ENCODE measurements at regions not wholly inside any gene's neighbourhood (a gene's known extent, or its start where the extent isn't known, plus 50 kb on each side); places are given as distances from the start of the nearest gene placed in this dataset.

- DNase-seq, result no peak
- ATAC-seq, result no peak
- intact Hi-C loops (cut with DNase I, micrococcal nuclease), result no loop called here
These were observed 179.4 kb downstream of the PHLDA1 start for GRCh38 chr12:75852143-75852542.

GRCh38 chr12:75850721-75851462 is 180.7 kb downstream of the PHLDA1 start:
- peak; percentile 56 for ATAC-seq

GRCh38 chr12:75848961-75849360 is 182.6 kb downstream of the PHLDA1 start:
- intact Hi-C loops (cut with DNase I, micrococcal nuclease), result no loop called here
- ATAC-seq (no peak), DNase-seq (no peak)

More at GRCh38 chr12:75850721-75851462, 180.7 kb downstream of the PHLDA1 start:
- peak in 1 of 2 donors; percentile 30 for DNase-seq
- intact Hi-C loops (cut with DNase I, micrococcal nuclease), result no loop called here

GRCh38 chr12:75848431-75848925 is 183.1 kb downstream of the PHLDA1 start:
- DNase-seq (no peak), ATAC-seq (no peak)
- intact Hi-C loops (cut with DNase I, micrococcal nuclease), result no loop called here

DNA sequence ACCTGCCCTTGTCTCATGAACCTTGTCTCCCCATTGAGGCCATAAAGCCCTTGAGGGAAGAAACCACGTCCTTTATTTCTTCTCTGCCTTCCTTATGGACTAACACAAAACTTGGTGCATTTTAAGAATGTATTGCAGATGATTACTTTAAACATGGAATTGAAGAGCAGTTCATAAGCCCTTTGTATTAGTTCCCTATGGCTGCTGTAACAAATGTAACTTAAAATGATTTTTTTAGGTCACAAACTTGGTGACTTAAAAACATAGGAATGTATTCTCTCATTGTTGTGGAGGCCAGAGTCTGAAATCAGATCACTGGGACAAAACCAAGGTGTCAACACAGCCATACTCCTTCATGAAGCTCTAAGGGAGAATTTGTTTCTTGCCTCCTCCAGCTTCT is 185.5 kb downstream of the PHLDA1 start:
- intact Hi-C loops (cut with DNase I, micrococcal nuclease), result no loop called here
- DNase-seq (no peak), ATAC-seq (peak; percentile 89)

DNA sequence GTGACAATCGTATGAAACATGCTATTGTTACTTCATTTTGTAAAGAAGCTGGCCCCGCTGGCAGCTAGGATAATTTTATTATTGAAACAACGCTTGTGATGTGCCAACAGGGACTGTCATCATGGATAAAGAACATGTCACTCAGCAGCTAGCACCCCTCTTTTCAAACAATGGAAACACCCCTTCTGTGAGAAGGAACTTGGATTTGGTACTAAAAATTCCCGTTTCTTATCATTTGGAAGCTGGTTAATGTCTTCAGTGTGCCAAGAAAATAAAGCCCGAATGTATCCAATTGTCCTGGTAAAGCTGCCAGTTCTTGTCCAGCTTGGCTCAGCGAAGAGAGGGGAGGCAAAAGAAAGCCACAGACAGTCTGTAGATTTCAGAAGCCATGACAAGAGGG is 186.6 kb downstream of the PHLDA1 start:
- ATAC-seq (no peak), DNase-seq (no peak)
- intact Hi-C loops (cut with DNase I, micrococcal nuclease), result no loop called here

DNA sequence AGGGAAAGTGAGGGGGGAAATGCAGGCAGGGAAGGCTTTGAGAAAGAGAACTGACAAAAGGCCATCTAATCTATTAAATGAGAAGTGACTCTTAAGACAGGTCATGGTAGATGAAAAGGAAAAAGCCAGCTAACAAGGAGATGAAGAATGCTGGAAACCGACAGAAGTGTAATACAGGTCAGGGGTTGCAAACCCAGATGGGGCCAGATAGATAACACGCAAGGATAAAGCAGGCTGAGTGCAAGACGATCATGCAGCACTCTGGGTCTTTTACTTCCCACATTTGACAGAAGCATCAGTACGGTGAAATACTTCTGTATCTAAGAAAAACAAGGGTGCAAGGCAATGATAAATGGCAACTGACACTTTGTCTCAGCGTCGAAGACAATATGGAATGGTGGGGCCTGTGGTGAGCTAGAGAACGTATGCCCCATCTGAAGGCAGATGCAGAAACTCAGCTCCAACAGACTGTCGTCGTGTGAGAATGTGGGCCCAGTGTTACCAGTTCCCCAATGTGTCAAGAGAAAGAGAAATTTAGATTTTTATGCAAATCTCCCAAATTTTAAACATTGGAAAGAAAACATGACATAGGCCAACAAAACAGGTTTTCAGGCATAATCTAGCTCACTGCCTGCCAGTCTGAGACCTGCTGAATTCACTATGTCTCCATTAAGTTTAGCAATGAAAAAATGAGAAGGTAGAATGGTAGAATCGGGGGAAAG is 187.4 kb downstream of the PHLDA1 start:
- intact Hi-C loops (cut with DNase I, micrococcal nuclease), result no loop called here
- no peak for DNase-seq
- no peak for ATAC-seq

GRCh38 chr12:75842090-75842489 is 189.5 kb downstream of the PHLDA1 start:
- DNase-seq (no peak), ATAC-seq (no peak)
- intact Hi-C loops (cut with DNase I, micrococcal nuclease), result no loop called here

DNA sequence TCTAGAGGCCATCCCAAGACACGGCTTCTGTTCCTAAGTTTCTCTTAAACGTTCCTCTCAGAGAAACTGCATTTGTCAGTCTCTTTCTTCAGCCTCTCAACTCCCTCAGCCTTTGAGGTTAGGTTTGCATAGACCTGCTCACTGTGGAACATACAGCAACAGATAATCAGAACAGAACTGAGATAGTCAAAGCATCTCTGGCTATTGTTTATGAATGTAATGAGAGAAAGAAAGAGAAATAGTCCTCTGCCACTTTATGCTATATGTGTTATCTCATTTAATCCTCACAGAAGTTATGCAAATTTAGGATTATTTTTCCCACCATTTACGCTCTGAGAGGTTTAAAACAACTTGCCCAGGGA is 190.6 kb downstream of the PHLDA1 start:
- DNase-seq (no peak), ATAC-seq (no peak)
- intact Hi-C loops (cut with DNase I, micrococcal nuclease), result no loop called here

GRCh38 chr12:75838309-75838708 is 193.3 kb downstream of the PHLDA1 start:
- DNase-seq, result no peak
- intact Hi-C loops (cut with DNase I, micrococcal nuclease), result no loop called here
- no peak for ATAC-seq

- intact Hi-C loops (cut with DNase I, micrococcal nuclease), result no loop called here
- DNase-seq (no peak), ATAC-seq (no peak)
These were observed 193.9 kb downstream of the PHLDA1 start for GRCh38 chr12:75837700-75838099.

- intact Hi-C loops (cut with DNase I, micrococcal nuclease), result no loop called here
These were observed 195.0 kb downstream of the PHLDA1 start for GRCh38 chr12:75836533-75836932.

GRCh38 chr12:75834591-75834990 is 197.0 kb downstream of the PHLDA1 start:
- ATAC-seq (no peak), DNase-seq (no peak)
- intact Hi-C loops (cut with DNase I, micrococcal nuclease), result no loop called here

More at GRCh38 chr12:75836533-75836932, 195.0 kb downstream of the PHLDA1 start:
- ATAC-seq (no peak), DNase-seq (no peak)

DNA sequence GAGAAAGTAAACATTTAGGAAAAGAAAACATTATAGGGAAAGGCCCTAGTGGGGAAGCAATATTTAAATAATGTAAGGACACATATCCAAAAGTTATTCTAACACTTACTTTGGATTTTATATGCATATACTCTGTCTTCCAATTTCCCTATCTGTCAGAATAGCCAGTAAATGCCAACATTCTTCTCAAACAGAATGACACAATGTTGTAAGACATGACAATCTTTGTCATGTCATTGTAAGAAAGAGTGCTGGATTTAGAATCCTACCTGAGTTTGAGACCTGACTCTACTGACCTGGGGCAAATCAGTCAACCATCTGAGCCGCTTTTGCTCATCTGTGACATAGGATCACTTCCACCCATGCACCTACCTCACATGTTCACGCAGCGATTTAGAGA is 198.3 kb downstream of the PHLDA1 start:
- DNase-seq, result no peak
- intact Hi-C loops (cut with DNase I, micrococcal nuclease), result no loop called here
- no peak for ATAC-seq

- intact Hi-C loops (cut with DNase I, micrococcal nuclease), result no loop called here
- DNase-seq (no peak), ATAC-seq (no peak)
These were observed 200.2 kb downstream of the PHLDA1 start for GRCh38 chr12:75831402-75831801.

DNA sequence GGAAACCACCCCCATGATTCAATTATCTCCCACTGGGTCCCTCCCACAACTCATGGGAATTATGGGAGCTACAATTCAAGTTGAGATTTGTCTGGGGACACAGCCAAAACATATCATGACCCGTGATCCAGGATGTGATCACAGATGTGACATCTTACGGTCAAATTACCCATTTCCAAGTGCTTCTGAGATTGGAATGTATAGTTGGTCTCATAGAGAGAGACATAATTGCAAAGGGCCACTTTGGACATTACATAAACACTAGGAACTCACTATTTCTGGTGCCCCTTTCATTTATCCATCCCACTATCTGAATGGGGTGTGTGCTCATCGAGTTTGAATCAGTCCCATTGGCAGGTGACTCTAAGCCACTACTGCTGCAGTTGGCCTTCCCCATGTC is 204.5 kb downstream of the PHLDA1 start:
- DNase-seq, result no peak
- ATAC-seq, result no peak
- intact Hi-C loops (cut with DNase I, micrococcal nuclease), result no loop called here

- peak; percentile 20 for ATAC-seq
- no peak for DNase-seq
- intact Hi-C loops (cut with DNase I, micrococcal nuclease), result no loop called here
These were observed 205.9 kb downstream of the PHLDA1 start for GRCh38 chr12:75825686-75826085.

GRCh38 chr12:75823475-75823874 is 208.1 kb downstream of the PHLDA1 start:
- no peak for DNase-seq
- intact Hi-C loops (cut with DNase I, micrococcal nuclease), result no loop called here
- ATAC-seq, result no peak

DNA sequence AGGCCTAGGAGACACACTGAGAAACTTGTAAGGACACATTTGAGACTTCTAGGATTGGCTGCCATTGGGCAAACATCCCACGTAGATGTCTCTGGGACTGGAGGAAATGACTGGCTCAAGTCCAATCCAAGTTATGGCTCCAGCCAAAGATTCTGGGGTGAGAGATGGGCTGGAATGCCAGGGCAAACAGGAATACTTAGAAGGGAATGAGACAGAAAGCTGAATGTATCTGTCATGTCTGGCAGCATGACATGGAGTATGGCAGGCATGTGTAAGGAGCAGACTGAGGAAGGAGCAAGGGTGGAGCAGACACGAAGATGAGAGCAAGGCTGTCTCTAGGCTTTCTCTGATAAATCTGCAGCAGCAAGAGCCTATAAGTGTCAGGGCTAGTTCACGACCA is 209.2 kb downstream of the PHLDA1 start:
- ATAC-seq, result no peak
- no peak for DNase-seq
- intact Hi-C loops (cut with DNase I, micrococcal nuclease), result no loop called here

- ATAC-seq (no peak), DNase-seq (peak; percentile 20 to 31)
- intact Hi-C loops (cut with DNase I, micrococcal nuclease), result no loop called here
These were observed 210.6 kb downstream of the PHLDA1 start for GRCh38 chr12:75820848-75821578.
